Thoracic aorta (tissue), 2 donors: ENCODE measurements at regions not wholly inside any gene's neighbourhood (a gene's known extent, or its start where the extent isn't known, plus 50 kb on each side); places are given as distances from the start of the nearest gene placed in this dataset.

Experiments
- ATAC-seq: fragments of 150-250 bp; one replicate; pipeline ENCODE4 v1.8.0; 2017; ENCODE audit warnings: low read depth; ENCODE audit not compliant: insufficient number of reproducible peaks, low FRiP score
- DNase-seq: peaks from one replicate; pipeline ENCODE4 v3.0.0-alpha.2; 2020; ENCODE audit warnings: low spot score
- H3K27ac ChIP-seq, 2 donors: fragments of 200-600 bp; sonication (generic); 1 replicate in 1 of 2; 2 replicates in 1 of 2; pipeline ENCODE4 v1.5.1; 2016; ENCODE audit warnings: mild to moderate bottlenecking in 2 of 2, moderate library complexity in 2 of 2
- H3K27me3 ChIP-seq: fragments of 200-600 bp; sonication (generic); replicated peaks from 2 replicates; pipeline ENCODE4 v1.6.0; 2016; ENCODE audit warnings: mild to moderate bottlenecking; ENCODE audit not compliant: insufficient read depth
- H3K36me3 ChIP-seq: fragments of 200-600 bp; sonication (generic); one replicate; pipeline ENCODE4 v1.5.1; 2016
- H3K4me1 ChIP-seq, 2 donors: fragments of 200-600 bp; sonication (generic); 1 replicate in 1 of 2; 2 replicates in 1 of 2; pipeline versions ENCODE4 v1.5.1 to v1.6.0; 2016; ENCODE audit warnings: low read depth in 2 of 2, mild to moderate bottlenecking in 1 of 2; ENCODE audit not compliant: control insufficient read depth in 1 of 2
- H3K4me3 ChIP-seq: fragments of 200-600 bp; sonication (generic); 2 replicates; pipeline ENCODE4 v1.5.1; 2016; ENCODE audit warnings: mild to moderate bottlenecking
- H3K9me3 ChIP-seq: fragments of 200-600 bp; sonication (generic); 2 replicates; pipeline ENCODE4 v1.5.1; 2016
- CTCF ChIP-seq: fragments of 200-600 bp; sonication (generic); IDR thresholded peaks from one replicate; pipeline ENCODE4 v1.5.1; 2019; ENCODE audit warnings: antibody characterized with exemption

GRCh38 chr7:97390915-97391593, 273.6 kb downstream of the SDHAF3 start:
- ATAC-seq = no peak
- Histone ChIP-seq H3K36me3 (no peaks in the 10 kb centered on the region), H3K4me1 (no peaks in the 10 kb centered on the region), H3K4me3 (no peak overlapping the region), H3K27ac (no peak overlapping the region), H3K27me3 (no peaks in the 10 kb centered on the region), H3K9me3 (no peaks in the 10 kb centered on the region)
- TF ChIP-seq CTCF = no peak
- no peak for DNase-seq

GRCh38 chr7:97401398-97401797, 283.9 kb downstream of the SDHAF3 start:
- Histone ChIP-seq H3K4me1 (no peaks in the 10 kb centered on the region), H3K9me3 (no peaks in the 10 kb centered on the region), H3K27ac (no peak overlapping the region), H3K36me3 (no peaks in the 10 kb centered on the region), H3K4me3 (no peak overlapping the region), H3K27me3 (no peaks in the 10 kb centered on the region)
- no peak for TF ChIP-seq CTCF
- ATAC-seq = no peak
- DNase-seq = no peak

GRCh38 chr7:97405835-97406234, 288.3 kb downstream of the SDHAF3 start:
- Histone ChIP-seq H3K27me3 (no peaks in the 10 kb centered on the region), H3K4me1 (no peaks in the 10 kb centered on the region), H3K36me3 (no peaks in the 10 kb centered on the region), H3K9me3 (no peaks in the 10 kb centered on the region), H3K27ac (no peak overlapping the region), H3K4me3 (no peak overlapping the region)
- ATAC-seq (no peak), DNase-seq (no peak)
- no peak for TF ChIP-seq CTCF

- H3K36me3 ChIP-seq = no peaks in the 10 kb centered on the region
- ATAC-seq (no peak), DNase-seq (no peak)
- no peaks in the 10 kb centered on the region for H3K4me1 ChIP-seq
- no peak for TF ChIP-seq CTCF
- no peak overlapping the region for H3K27ac ChIP-seq
- no peaks in the 10 kb centered on the region for H3K27me3 ChIP-seq
- H3K4me3 ChIP-seq = no peak overlapping the region
- no peaks in the 10 kb centered on the region for H3K9me3 ChIP-seq
Observed at GRCh38 chr7:97407106-97407505, 289.6 kb downstream of the SDHAF3 start.

GRCh38 chr7:97409346-97409745, 291.8 kb downstream of the SDHAF3 start:
- ATAC-seq = no peak
- Histone ChIP-seq H3K4me3 (no peak overlapping the region), H3K4me1 (no peaks in the 10 kb centered on the region), H3K27me3 (no peaks in the 10 kb centered on the region), H3K9me3 (no peaks in the 10 kb centered on the region), H3K27ac (no peak overlapping the region), H3K36me3 (no peaks in the 10 kb centered on the region)
- DNase-seq = no peak
- no peak for TF ChIP-seq CTCF
